H9 (cell line): ENCODE measurements at regions not wholly inside any gene's neighbourhood (a gene's known extent, or its start where the extent isn't known, plus 50 kb on each side); places are given as distances from the start of the nearest gene placed in this dataset.

Experiments
- DNase-seq: peaks from one replicate; pipeline ENCODE4 v3.0.0-alpha.2; 2017
- H2AFZ ChIP-seq: one replicate; pipeline ENCODE4 v1.6.1; 2013; ENCODE audit warnings: mild to moderate bottlenecking, low read length, control low read depth, moderate library complexity
- H2AK5ac ChIP-seq: 2 replicates; pipeline ENCODE4 v1.6.1; 2013; ENCODE audit warnings: low read length, control low read depth, mixed read lengths; ENCODE audit not compliant: insufficient read length
- H2BK120ac ChIP-seq: one replicate; pipeline ENCODE4 v1.6.1; 2013; ENCODE audit warnings: low read depth, mild to moderate bottlenecking, low read length, control low read depth, inconsistent platforms; ENCODE audit not compliant: poor library complexity, severe bottlenecking
- H2BK12ac ChIP-seq: 2 replicates; pipeline ENCODE4 v1.6.1; 2013; ENCODE audit warnings: low read length, control low read depth, mixed read lengths, low read depth; ENCODE audit not compliant: insufficient read length
- H2BK15ac ChIP-seq: 2 replicates; pipeline ENCODE4 v1.6.1; 2013; ENCODE audit warnings: low read depth, low read length, control low read depth
- H2BK20ac ChIP-seq: one replicate; pipeline ENCODE4 v1.6.1; 2013; ENCODE audit warnings: low read depth, mild to moderate bottlenecking, low read length, control low read depth, inconsistent platforms; ENCODE audit not compliant: poor library complexity, severe bottlenecking
- H2BK5ac ChIP-seq: 2 replicates; pipeline ENCODE4 v1.6.1; 2013; ENCODE audit warnings: low read length, control low read depth, mixed read lengths; ENCODE audit not compliant: insufficient read length
- H3K14ac ChIP-seq: 2 replicates; pipeline ENCODE4 v1.6.1; 2013; ENCODE audit warnings: low read length, control low read depth; ENCODE audit not compliant: insufficient read depth
- H3K18ac ChIP-seq: 2 replicates; pipeline ENCODE4 v1.6.1; 2013; ENCODE audit warnings: low read depth, mild to moderate bottlenecking, mixed read lengths, low read length, control low read depth; ENCODE audit not compliant: insufficient read length
- H3K23ac ChIP-seq: 2 replicates; pipeline ENCODE4 v1.6.1; 2013; ENCODE audit warnings: low read length, control low read depth, mixed read lengths, low read depth; ENCODE audit not compliant: insufficient read length
- H3K23me2 ChIP-seq: 2 replicates; pipeline ENCODE4 v1.6.1; 2013; ENCODE audit warnings: low read depth, mild to moderate bottlenecking, mixed read lengths, low read length, control low read depth; ENCODE audit not compliant: insufficient read length, poor library complexity, severe bottlenecking
- H3K27ac ChIP-seq: 2 replicates; pipeline ENCODE4 v1.5.1; 2013; ENCODE audit warnings: low read length, control low read depth, mixed read lengths, low read depth; ENCODE audit not compliant: insufficient read length
- H3K27me3 ChIP-seq: 2 replicates; pipeline ENCODE4 v1.6.1; 2013; ENCODE audit warnings: low read length, control low read depth, inconsistent platforms; ENCODE audit not compliant: insufficient read depth
- H3K4ac ChIP-seq: 2 replicates; pipeline ENCODE4 v1.6.1; 2013; ENCODE audit warnings: low read depth, mild to moderate bottlenecking, control low read depth, inconsistent platforms, low read length, moderate library complexity
- H3K4me1 ChIP-seq: 2 replicates; pipeline ENCODE4 v1.6.1; 2013; ENCODE audit warnings: low read length, control low read depth, inconsistent platforms; ENCODE audit not compliant: insufficient read depth
- H3K4me2 ChIP-seq: 2 replicates; pipeline ENCODE4 v1.6.1; 2013; ENCODE audit warnings: low read length, control low read depth, mixed read lengths; ENCODE audit not compliant: insufficient read length, insufficient read depth
- H3K56ac ChIP-seq: 2 replicates; pipeline ENCODE4 v1.6.1; 2013; ENCODE audit warnings: low read depth, mild to moderate bottlenecking, mixed read lengths, low read length, control low read depth; ENCODE audit not compliant: insufficient read length
- H3K79me1 ChIP-seq: 2 replicates; pipeline ENCODE4 v1.6.1; 2013; ENCODE audit warnings: low read depth, mild to moderate bottlenecking, moderate library complexity, low read length, control low read depth, inconsistent platforms; ENCODE audit not compliant: insufficient read depth, poor library complexity, severe bottlenecking
- H3K79me2 ChIP-seq: 2 replicates; pipeline ENCODE4 v1.6.1; 2013; ENCODE audit warnings: low read length, control low read depth, inconsistent platforms; ENCODE audit not compliant: insufficient read depth
- H3K9ac ChIP-seq: 2 replicates; pipeline ENCODE4 v1.6.1; 2013; ENCODE audit warnings: low read length, control low read depth, mixed read lengths; ENCODE audit not compliant: insufficient read length; ENCODE audit errors: extremely low read depth
- H3K9me3 ChIP-seq: one replicate; pipeline ENCODE4 v1.6.1; 2013; ENCODE audit warnings: low read depth, low read length, inconsistent platforms; ENCODE audit not compliant: control insufficient read depth
- H3T11ph ChIP-seq: one replicate; pipeline ENCODE4 v1.6.1; 2013; ENCODE audit warnings: mild to moderate bottlenecking, low read length, control low read depth, inconsistent platforms
- H4K20me1 ChIP-seq: one replicate; pipeline ENCODE4 v1.6.1; 2013; ENCODE audit not compliant: control insufficient read depth, insufficient read length, insufficient read depth
- H4K5ac ChIP-seq: 2 replicates; pipeline ENCODE4 v1.6.1; 2013; ENCODE audit warnings: low read depth, mild to moderate bottlenecking, mixed read lengths, low read length, control low read depth; ENCODE audit not compliant: insufficient read length
- H4K8ac ChIP-seq: replicated peaks from 2 replicates; pipeline ENCODE4 v1.6.1; 2013; ENCODE audit warnings: low read length, control low read depth, mixed read lengths, low read depth; ENCODE audit not compliant: insufficient read length
- H4K91ac ChIP-seq: 2 replicates; pipeline ENCODE4 v1.6.1; 2013; ENCODE audit warnings: low read depth, mild to moderate bottlenecking, moderate library complexity, mixed read lengths, low read length, control low read depth; ENCODE audit not compliant: insufficient read length
- H3K27ac Mint-ChIP-seq, 3 experiments: 2 replicates in 2 of 3; 3 replicates in 1 of 3; pipeline ENCODE4 v1.8.0; 2020 to 2021; ENCODE audit warnings: mixed read lengths in 3 of 3, mild to moderate bottlenecking in 1 of 3, moderate library complexity in 1 of 3
- H3K27me3 Mint-ChIP-seq: 2 replicates; pipeline ENCODE4 v1.8.0; 2021; ENCODE audit warnings: low read depth, mild to moderate bottlenecking, moderate library complexity, mixed read lengths
- H3K36me3 Mint-ChIP-seq, 3 experiments: 2 replicates in 2 of 3; 3 replicates in 1 of 3; pipeline ENCODE4 v1.8.0; 2020 to 2021; ENCODE audit warnings: low read depth in 3 of 3, mixed read lengths in 3 of 3; ENCODE audit not compliant: insufficient read depth in 1 of 3
- H3K4me1 Mint-ChIP-seq, 2 experiments: 2 replicates each; pipeline ENCODE4 v1.8.0; 2020; ENCODE audit warnings: mixed read lengths in 2 of 2
- H3K4me3 Mint-ChIP-seq, 2 experiments: 2 replicates in 1 of 2; 3 replicates in 1 of 2; pipeline ENCODE4 v1.8.0; 2020 to 2021; ENCODE audit warnings: mild to moderate bottlenecking in 2 of 2, mixed read lengths in 2 of 2, moderate library complexity in 1 of 2
- H3K9me3 Mint-ChIP-seq, 2 experiments: 2 replicates in 1 of 2; 3 replicates in 1 of 2; pipeline ENCODE4 v1.8.0; 2020; ENCODE audit warnings: mild to moderate bottlenecking in 2 of 2, mixed read lengths in 2 of 2, moderate library complexity in 1 of 2
- CTCF ChIP-seq: fragments of 200-600 bp; sonication (generic); conservative IDR thresholded peaks from 3 replicates; pipeline ENCODE4 v1.8.0; 2021; ENCODE audit warnings: antibody characterized with exemption, mild to moderate bottlenecking
- WGBS: extraction: QIAGEN DNeasy Blood & Tissue Kit; methylation state at CpG from one replicate; pipeline ENCODE4 v1.1.7; 2013; ENCODE audit warnings: missing lambda C conversion rate, low lambda C conversion rate, mixed read lengths; ENCODE audit not compliant: insufficient read length; ENCODE audit errors: extremely low coverage; 5-methylcytosine and 5-hydroxymethylcytosine counted together

GRCh38 chr22:48528221-48528915 lies 1299.3 kb downstream of the BRD1 start:
- no peaks in the 10 kb centered on the region for H3K9me3 Mint-ChIP-seq
- peaks cover 11 to 12% of the 10 kb centered on the region in 2 experiments for H3K4me1 Mint-ChIP-seq
- H3K27me3 ChIP-seq, result no peaks in the 10 kb centered on the region
- no peak overlapping the region for H2BK15ac ChIP-seq
- H4K5ac ChIP-seq, result no peak overlapping the region
- no peak overlapping the region for H2BK20ac ChIP-seq
- H3K27me3 Mint-ChIP-seq, result no peaks in the 10 kb centered on the region
- H3K27ac ChIP-seq, result no peak overlapping the region
- H3T11ph ChIP-seq, result no peak overlapping the region
- H4K20me1 ChIP-seq, result no peaks in the 10 kb centered on the region
- no peak for DNase-seq
- H2BK12ac ChIP-seq, result no peak overlapping the region
- peaks cover 0 to 2% (median 2%) of the 10 kb centered on the region in 3 experiments; a peak in 3 of 7 replicates for H3K36me3 Mint-ChIP-seq
- no peaks in the 10 kb centered on the region for H3K79me2 ChIP-seq
- H4K91ac ChIP-seq, result no peak overlapping the region
- H3K27ac Mint-ChIP-seq, result peak overlapping the region in 1 of 3 experiments; percentile 63; a peak in 2 of 7 replicates
- WGBS, result no CpG with 5 or more reads among the region's 13 CpGs
- no peak overlapping the region for H3K4ac ChIP-seq
- H2BK120ac ChIP-seq, result no peak overlapping the region
- no peak overlapping the region for H3K9ac ChIP-seq
- H3K4me2 ChIP-seq, result no peak overlapping the region
- TF ChIP-seq CTCF, result no peak
- H3K4me1 ChIP-seq, result no peaks in the 10 kb centered on the region
- no peak overlapping the region for H2AFZ ChIP-seq
- no peak overlapping the region for H3K4me3 Mint-ChIP-seq
- no peak overlapping the region for H2BK5ac ChIP-seq
- H3K9me3 ChIP-seq, result no peaks in the 10 kb centered on the region
- no peak overlapping the region for H3K18ac ChIP-seq
- H2AK5ac ChIP-seq, result no peak overlapping the region
- H3K56ac ChIP-seq, result no peak overlapping the region
- no peak overlapping the region; the same call in 1 of the 2 replicates for H3K14ac ChIP-seq
- H3K23me2 ChIP-seq, result no peaks in the 10 kb centered on the region
- H3K23ac ChIP-seq, result no peak overlapping the region
- H4K8ac ChIP-seq, result no peak overlapping the region
- peaks cover 2% of the 10 kb centered on the region for H3K79me1 ChIP-seq
